DOHH2 (cell line): ENCODE measurements at regions not wholly inside any gene's neighbourhood (a gene's known extent, or its start where the extent isn't known, plus 50 kb on each side); places are given as distances from the start of the nearest gene placed in this dataset.
A peak's percentile ranks its signal among the peaks of the same experiment; 100 is the strongest.

Experiments used
- H3F3A ChIP-seq: fragments of 200-600 bp; sonication (generic), shearing (Covaris generic); 2 replicates; pipeline ENCODE4 v1.6.0; 2016; ENCODE audit warnings: antibody characterized with exemption, mild to moderate bottlenecking; ENCODE audit not compliant: control insufficient read depth, insufficient read depth
- H3K27ac ChIP-seq: fragments of 200-600 bp; sonication (generic); 2 replicates; pipeline ENCODE4 v1.5.1; 2014; ENCODE audit warnings: low read depth, mild to moderate bottlenecking, low read length, moderate library complexity
- H3K27me3 ChIP-seq: fragments of 200-600 bp; sonication (generic); 2 replicates; pipeline ENCODE4 v1.6.1; 2014; ENCODE audit warnings: mild to moderate bottlenecking, low read length, mixed read lengths; ENCODE audit not compliant: control insufficient read depth
- H3K36me3 ChIP-seq: fragments of 200-600 bp; sonication (generic); 2 replicates; pipeline ENCODE4 v1.6.1; 2014; ENCODE audit warnings: mild to moderate bottlenecking, low read length, moderate library complexity, mixed read lengths; ENCODE audit not compliant: control insufficient read depth
- H3K4me1 ChIP-seq: fragments of 200-600 bp; sonication (generic); 2 replicates; pipeline ENCODE4 v1.6.1; 2014; ENCODE audit warnings: mild to moderate bottlenecking, low read length, mixed read lengths; ENCODE audit not compliant: control insufficient read depth
- H3K4me2 ChIP-seq: fragments of 200-600 bp; sonication (generic); 2 replicates; pipeline ENCODE4 v1.6.0; 2014; ENCODE audit warnings: mild to moderate bottlenecking, low read length, moderate library complexity
- H3K4me3 ChIP-seq: fragments of 200-600 bp; sonication (generic); 2 replicates; pipeline ENCODE4 v1.5.1; 2014; ENCODE audit warnings: mild to moderate bottlenecking, low read length, mixed read lengths
- H3K79me2 ChIP-seq: fragments of 200-600 bp; sonication (generic); 2 replicates; pipeline ENCODE4 v1.6.1; 2014; ENCODE audit warnings: mild to moderate bottlenecking, low read length, mixed read lengths; ENCODE audit not compliant: control insufficient read depth
- H3K9me2 ChIP-seq: fragments of 200-600 bp; sonication (generic); replicated peaks from 2 replicates; pipeline ENCODE4 v1.6.1; 2014; ENCODE audit warnings: mild to moderate bottlenecking, low read length, mixed read lengths; ENCODE audit not compliant: control insufficient read depth
- H3K9me3 ChIP-seq: fragments of 200-600 bp; sonication (generic); 2 replicates; pipeline ENCODE4 v1.6.1; 2014; ENCODE audit warnings: antibody characterized with exemption, low read length, mixed read lengths; ENCODE audit not compliant: control insufficient read depth, insufficient read depth
- H4K20me1 ChIP-seq: fragments of 200-600 bp; sonication (generic); 2 replicates; pipeline ENCODE4 v1.6.0; 2014; ENCODE audit warnings: low read depth, mild to moderate bottlenecking, antibody characterized with exemption, low read length, moderate library complexity; ENCODE audit not compliant: control insufficient read depth, insufficient read depth
- EZH2phosphoT487 ChIP-seq: fragments of 200-600 bp; sonication (generic); IDR thresholded peaks from 2 replicates; pipeline ENCODE4 v1.6.1; 2017; ENCODE audit warnings: borderline replicate concordance, mild to moderate bottlenecking, antibody characterized with exemption, low read length, moderate library complexity, mixed read lengths
- TF ChIP-seq, protein P1 (sequence below): fragments of 200-600 bp; sonication (generic); IDR thresholded peaks from one replicate; pipeline ENCODE4 v1.5.1; 2014; ENCODE audit warnings: antibody characterized with exemption, mild to moderate bottlenecking, low read depth, low read length; ENCODE audit not compliant: poor library complexity, severe bottlenecking

DNA sequence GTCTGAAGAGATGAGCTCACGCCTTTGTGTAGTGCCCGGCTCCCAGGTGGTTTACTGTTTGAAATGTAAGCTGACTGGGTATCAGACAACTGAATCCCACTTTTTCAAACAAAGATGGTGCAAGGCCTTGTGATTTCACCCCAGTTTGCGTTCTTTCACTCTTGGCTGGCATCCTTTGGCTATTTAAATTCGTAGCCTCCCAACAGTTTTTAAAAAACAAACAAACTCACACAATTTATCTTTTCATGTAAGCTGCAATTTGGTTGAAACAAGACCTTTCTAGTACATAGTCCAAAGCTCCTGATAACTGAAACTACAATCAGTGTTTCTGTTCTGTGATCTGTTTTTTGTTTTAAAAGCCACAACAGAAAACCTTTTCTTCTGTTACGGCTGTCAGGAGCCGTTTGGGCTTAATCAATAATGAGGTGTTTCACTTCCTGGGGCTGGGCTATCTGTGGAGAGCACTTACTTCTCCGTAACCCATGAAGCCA is 65.1 kb upstream of the NPAS1 start:
- no peaks in the 10 kb centered on the region for H3K9me2 ChIP-seq
- no peaks in the 10 kb centered on the region; the same call in none of the 2 replicates for H3K36me3 ChIP-seq
- H3K9me3 ChIP-seq, result no peaks in the 10 kb centered on the region
- 0 out of 2 replicates have a peak overlapping the region, but pooled peaks have one; percentile 23 for H3K27ac ChIP-seq
- peaks cover 25% of the 10 kb centered on the region for H3K79me2 ChIP-seq
- H3K4me1 ChIP-seq, result peaks cover 19% of the 10 kb centered on the region
- peak overlapping the region; percentile 35 for H3K4me3 ChIP-seq
- peak overlapping the region; percentile 57 for H3K4me2 ChIP-seq
- H4K20me1 ChIP-seq, result no peaks in the 10 kb centered on the region
- no peaks in the 10 kb centered on the region for H3F3A ChIP-seq
- no peak for TF ChIP-seq EZH2phosphoT487
- TF ChIP-seq, protein P1, sequence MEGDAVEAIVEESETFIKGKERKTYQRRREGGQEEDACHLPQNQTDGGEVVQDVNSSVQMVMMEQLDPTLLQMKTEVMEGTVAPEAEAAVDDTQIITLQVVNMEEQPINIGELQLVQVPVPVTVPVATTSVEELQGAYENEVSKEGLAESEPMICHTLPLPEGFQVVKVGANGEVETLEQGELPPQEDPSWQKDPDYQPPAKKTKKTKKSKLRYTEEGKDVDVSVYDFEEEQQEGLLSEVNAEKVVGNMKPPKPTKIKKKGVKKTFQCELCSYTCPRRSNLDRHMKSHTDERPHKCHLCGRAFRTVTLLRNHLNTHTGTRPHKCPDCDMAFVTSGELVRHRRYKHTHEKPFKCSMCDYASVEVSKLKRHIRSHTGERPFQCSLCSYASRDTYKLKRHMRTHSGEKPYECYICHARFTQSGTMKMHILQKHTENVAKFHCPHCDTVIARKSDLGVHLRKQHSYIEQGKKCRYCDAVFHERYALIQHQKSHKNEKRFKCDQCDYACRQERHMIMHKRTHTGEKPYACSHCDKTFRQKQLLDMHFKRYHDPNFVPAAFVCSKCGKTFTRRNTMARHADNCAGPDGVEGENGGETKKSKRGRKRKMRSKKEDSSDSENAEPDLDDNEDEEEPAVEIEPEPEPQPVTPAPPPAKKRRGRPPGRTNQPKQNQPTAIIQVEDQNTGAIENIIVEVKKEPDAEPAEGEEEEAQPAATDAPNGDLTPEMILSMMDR, result no peak
- H3K27me3 ChIP-seq, result no peaks in the 10 kb centered on the region

DNA sequence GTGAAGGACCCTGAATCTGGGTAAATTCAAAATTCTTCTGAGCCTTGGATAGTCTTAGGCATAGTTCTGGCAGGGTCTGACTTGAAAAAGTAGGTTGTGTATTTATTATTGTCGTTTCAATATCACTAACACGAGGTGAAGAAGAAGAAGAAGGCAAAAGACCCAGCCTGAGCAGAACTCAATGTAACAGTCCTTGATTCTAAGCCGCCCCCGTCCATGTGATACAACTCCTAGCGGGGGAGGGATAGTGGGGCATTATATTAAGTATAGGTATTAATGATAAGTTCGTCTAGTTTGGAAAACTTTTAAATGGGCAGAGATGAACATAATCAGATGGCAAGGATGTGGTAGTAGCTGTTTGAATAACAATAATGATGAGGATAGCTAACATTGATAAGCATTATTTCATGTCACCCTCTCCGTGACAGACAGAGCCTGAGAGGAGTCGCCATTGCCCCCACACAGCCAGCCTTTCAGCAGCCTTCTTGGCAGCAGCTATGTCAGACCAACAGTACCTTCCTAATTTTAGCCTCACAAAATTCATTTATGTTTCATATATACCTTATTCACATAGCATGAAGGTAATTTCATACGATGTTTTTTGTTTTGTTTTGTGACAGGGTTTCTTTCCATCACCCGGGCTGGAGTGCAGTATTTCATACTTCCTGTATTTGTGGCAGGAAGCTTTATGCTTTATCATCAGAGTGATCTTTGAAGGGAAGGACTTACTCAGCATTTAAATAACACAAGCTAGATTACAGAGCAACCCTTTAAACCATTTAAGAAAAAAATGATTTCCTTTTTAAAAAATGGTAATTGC is 64.4 kb upstream of the NPAS1 start:
- Histone ChIP-seq H3K79me2 (peaks cover 18% of the 10 kb centered on the region), H3K4me2 (peak overlapping the region; percentile 57), H3K9me3 (no peaks in the 10 kb centered on the region), H3K27ac (peak overlapping the region; percentile 23; the same call in 1 of the 2 replicates), H3K27me3 (no peaks in the 10 kb centered on the region), H3K9me2 (no peaks in the 10 kb centered on the region), H3K4me1 (peaks cover 19% of the 10 kb centered on the region), H3K4me3 (peak overlapping the region; percentile 35), H3K36me3 (no peaks in the 10 kb centered on the region; the same call in none of the 2 replicates), H3F3A (no peaks in the 10 kb centered on the region), H4K20me1 (no peaks in the 10 kb centered on the region)
- TF ChIP-seq EZH2phosphoT487, result no peak
- TF ChIP-seq, protein P1, result no peak

DNA sequence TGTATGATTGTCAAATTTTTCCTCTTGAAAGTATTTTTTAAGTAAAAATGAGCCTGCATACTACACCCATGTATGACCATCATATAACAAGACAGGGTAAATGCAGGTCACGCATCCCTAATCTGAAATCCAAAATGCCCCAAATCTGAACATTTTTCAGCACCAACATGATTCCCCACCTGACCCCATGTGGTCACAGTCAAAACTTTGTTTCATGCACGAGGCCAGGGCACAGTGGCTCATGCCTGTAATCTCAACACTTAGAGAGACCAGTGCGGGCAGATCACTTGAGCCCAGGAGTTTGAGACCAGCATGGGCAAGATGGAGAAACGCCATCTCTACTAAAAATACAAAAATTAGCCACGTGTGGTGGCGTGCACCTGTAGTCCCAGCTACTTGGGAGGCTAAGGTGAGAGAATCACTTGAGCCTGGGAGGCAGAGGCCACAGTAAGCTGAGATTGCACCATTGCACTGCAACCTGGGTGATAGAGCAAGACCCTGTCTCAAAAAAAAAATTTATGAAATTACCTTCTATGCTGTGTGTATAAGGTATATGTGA is 63.7 kb upstream of the NPAS1 start:
- Histone ChIP-seq H3K79me2 (peaks cover 16% of the 10 kb centered on the region), H3K27ac (no peak overlapping the region), H3K9me3 (no peaks in the 10 kb centered on the region), H3K4me3 (no peak overlapping the region), H4K20me1 (no peaks in the 10 kb centered on the region), H3K9me2 (no peaks in the 10 kb centered on the region), H3K4me2 (peak overlapping the region; percentile 57; the same call in 1 of the 2 replicates), H3K4me1 (peaks cover 19% of the 10 kb centered on the region), H3K27me3 (no peaks in the 10 kb centered on the region), H3F3A (no peaks in the 10 kb centered on the region), H3K36me3 (no peaks in the 10 kb centered on the region; the same call in none of the 2 replicates)
- TF ChIP-seq EZH2phosphoT487, result no peak
- TF ChIP-seq, protein P1, result no peak
